ENCODE measurements at regions not wholly inside any gene's neighbourhood (a gene's known extent, or its start where the extent isn't known, plus 50 kb on each side); places are given as distances from the start of the nearest gene placed in this dataset.

- no peaks in the 10 kb centered on the region for H3K36me3 ChIP-seq (ENCODE audit: insufficient read depth, low read length)
- H3K27me3 ChIP-seq (ENCODE audit: insufficient read depth, low read length, poor library complexity, severe bottlenecking) = no peaks in the 10 kb centered on the region
- no peaks in the 10 kb centered on the region for H3K9me2 ChIP-seq (replicated peaks; ENCODE audit: low read depth, low read length)
- no peak overlapping the region for H3K4me2 ChIP-seq (ENCODE audit: low read depth, low read length, poor library complexity, severe bottlenecking)
- no peaks in the 10 kb centered on the region for H3K9me3 ChIP-seq (ENCODE audit: insufficient read depth, low read depth, low read length)
- H2AFZ ChIP-seq (ENCODE audit: low read length) = no peak overlapping the region
- no peaks in the 10 kb centered on the region for H4K20me1 ChIP-seq (ENCODE audit: insufficient read depth, low read length, poor library complexity, severe bottlenecking)
- no peak for TF ChIP-seq EZH2phosphoT487 (IDR thresholded peaks at IDR 0.05; ENCODE audit: borderline replicate concordance)
- H3K4me3 ChIP-seq (ENCODE audit: low read length, poor library complexity, severe bottlenecking) = no peak overlapping the region
- H3K9ac ChIP-seq (ENCODE audit: low read depth, low read length, poor library complexity, severe bottlenecking) = no peak overlapping the region
- no peaks in the 10 kb centered on the region for H3F3A ChIP-seq (ENCODE audit: low read depth)
- no peaks in the 10 kb centered on the region for H3K4me1 ChIP-seq (ENCODE audit: insufficient read depth, low read length, poor library complexity, severe bottlenecking)
- H3K79me2 ChIP-seq (ENCODE audit: insufficient read depth, low read length) = no peaks in the 10 kb centered on the region
Observed at GRCh38 chr2:139905624-139906023, 1125.4 kb upstream of the NXPH2 start.

DNA sequence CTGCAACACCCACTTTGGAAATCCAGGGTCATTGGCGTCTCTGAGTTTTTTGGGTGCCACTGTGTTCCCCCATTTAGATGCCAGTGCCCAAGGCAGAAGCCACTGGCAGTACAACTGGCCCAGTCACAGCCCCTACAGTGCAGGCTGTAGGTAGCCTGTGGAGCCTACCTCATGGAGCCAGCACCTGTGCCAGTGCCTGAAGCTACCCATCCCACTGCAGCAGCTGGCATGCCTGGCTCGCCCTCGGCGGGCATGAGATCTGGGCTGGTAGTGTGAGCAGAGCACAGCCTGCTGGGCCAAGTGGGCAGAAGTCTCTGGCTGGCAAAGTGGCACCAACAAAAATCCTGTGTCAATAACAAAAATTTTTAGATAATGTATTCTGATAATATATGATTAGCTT is 1111.4 kb upstream of the NXPH2 start:
- H3K9me3 ChIP-seq (ENCODE audit: insufficient read depth, low read depth, low read length) = no peaks in the 10 kb centered on the region
- no peak overlapping the region for H3K4me2 ChIP-seq (ENCODE audit: low read depth, low read length, poor library complexity, severe bottlenecking)
- no peaks in the 10 kb centered on the region for H4K20me1 ChIP-seq (ENCODE audit: insufficient read depth, low read length, poor library complexity, severe bottlenecking)
- no peaks in the 10 kb centered on the region for H3K27me3 ChIP-seq (ENCODE audit: insufficient read depth, low read length, poor library complexity, severe bottlenecking)
- no peak for TF ChIP-seq EZH2phosphoT487 (IDR thresholded peaks at IDR 0.05; ENCODE audit: borderline replicate concordance)
- TF ChIP-seq, protein P1, sequence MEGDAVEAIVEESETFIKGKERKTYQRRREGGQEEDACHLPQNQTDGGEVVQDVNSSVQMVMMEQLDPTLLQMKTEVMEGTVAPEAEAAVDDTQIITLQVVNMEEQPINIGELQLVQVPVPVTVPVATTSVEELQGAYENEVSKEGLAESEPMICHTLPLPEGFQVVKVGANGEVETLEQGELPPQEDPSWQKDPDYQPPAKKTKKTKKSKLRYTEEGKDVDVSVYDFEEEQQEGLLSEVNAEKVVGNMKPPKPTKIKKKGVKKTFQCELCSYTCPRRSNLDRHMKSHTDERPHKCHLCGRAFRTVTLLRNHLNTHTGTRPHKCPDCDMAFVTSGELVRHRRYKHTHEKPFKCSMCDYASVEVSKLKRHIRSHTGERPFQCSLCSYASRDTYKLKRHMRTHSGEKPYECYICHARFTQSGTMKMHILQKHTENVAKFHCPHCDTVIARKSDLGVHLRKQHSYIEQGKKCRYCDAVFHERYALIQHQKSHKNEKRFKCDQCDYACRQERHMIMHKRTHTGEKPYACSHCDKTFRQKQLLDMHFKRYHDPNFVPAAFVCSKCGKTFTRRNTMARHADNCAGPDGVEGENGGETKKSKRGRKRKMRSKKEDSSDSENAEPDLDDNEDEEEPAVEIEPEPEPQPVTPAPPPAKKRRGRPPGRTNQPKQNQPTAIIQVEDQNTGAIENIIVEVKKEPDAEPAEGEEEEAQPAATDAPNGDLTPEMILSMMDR (conservative IDR thresholded peaks at IDR 0.05; ENCODE audit: low read length) = no peak
- no peaks in the 10 kb centered on the region for H3K9me2 ChIP-seq (replicated peaks; ENCODE audit: low read depth, low read length)
- H3K9ac ChIP-seq (ENCODE audit: low read depth, low read length, poor library complexity, severe bottlenecking) = no peak overlapping the region
- H3F3A ChIP-seq (ENCODE audit: low read depth) = no peaks in the 10 kb centered on the region
- no peaks in the 10 kb centered on the region for H3K79me2 ChIP-seq (ENCODE audit: insufficient read depth, low read length)
- H3K36me3 ChIP-seq (ENCODE audit: insufficient read depth, low read length) = no peaks in the 10 kb centered on the region
- no peaks in the 10 kb centered on the region for H3K4me1 ChIP-seq (ENCODE audit: insufficient read depth, low read length, poor library complexity, severe bottlenecking)
- no peak overlapping the region for H2AFZ ChIP-seq (ENCODE audit: low read length)
- H3K4me3 ChIP-seq (ENCODE audit: low read length, poor library complexity, severe bottlenecking) = no peak overlapping the region

GRCh38 chr2:139885921-139886498 is 1105.8 kb upstream of the NXPH2 start:
- Histone ChIP-seq H3K9ac (ENCODE audit: low read depth, low read length, poor library complexity, severe bottlenecking) (no peak overlapping the region), H3K4me3 (ENCODE audit: low read length, poor library complexity, severe bottlenecking) (no peak overlapping the region), H2AFZ (ENCODE audit: low read length) (no peak overlapping the region), H4K20me1 (ENCODE audit: insufficient read depth, low read length, poor library complexity, severe bottlenecking) (no peaks in the 10 kb centered on the region), H3K27me3 (ENCODE audit: insufficient read depth, low read length, poor library complexity, severe bottlenecking) (no peaks in the 10 kb centered on the region), H3K9me2 (replicated peaks; ENCODE audit: low read depth, low read length) (no peaks in the 10 kb centered on the region), H3K79me2 (ENCODE audit: insufficient read depth, low read length) (no peaks in the 10 kb centered on the region), H3F3A (ENCODE audit: low read depth) (no peaks in the 10 kb centered on the region), H3K36me3 (ENCODE audit: insufficient read depth, low read length) (no peaks in the 10 kb centered on the region), H3K9me3 (ENCODE audit: insufficient read depth, low read depth, low read length) (no peaks in the 10 kb centered on the region), H3K4me1 (ENCODE audit: insufficient read depth, low read length, poor library complexity, severe bottlenecking) (no peaks in the 10 kb centered on the region), H3K4me2 (ENCODE audit: low read depth, low read length, poor library complexity, severe bottlenecking) (no peak overlapping the region)
- TF ChIP-seq EZH2phosphoT487 (IDR thresholded peaks at IDR 0.05; ENCODE audit: borderline replicate concordance) = no peak
- TF ChIP-seq, protein P1 (conservative IDR thresholded peaks at IDR 0.05; ENCODE audit: low read length) = no peak

DNA sequence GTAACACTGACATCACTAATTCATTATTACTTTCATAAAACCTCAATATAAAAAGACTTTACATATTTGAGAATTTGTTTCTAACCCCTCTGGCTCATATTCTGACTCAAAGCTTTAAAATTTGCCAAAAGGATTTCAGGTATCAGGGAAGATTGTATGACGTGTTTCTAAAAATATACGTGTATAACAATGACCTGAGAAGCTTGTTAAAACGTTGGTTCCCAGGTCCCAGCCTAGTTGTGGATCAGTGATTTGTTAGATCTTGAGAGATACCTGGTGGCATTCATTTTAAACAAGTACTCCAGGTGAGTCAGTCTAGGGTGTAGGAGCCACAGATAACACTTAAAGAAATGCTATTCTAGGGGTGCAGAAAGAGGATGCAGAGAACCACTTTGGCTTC is 1096.8 kb upstream of the NXPH2 start:
- Histone ChIP-seq H3K9ac (ENCODE audit: low read depth, low read length, poor library complexity, severe bottlenecking) (no peak overlapping the region), H3K4me2 (ENCODE audit: low read depth, low read length, poor library complexity, severe bottlenecking) (no peak overlapping the region), H3K9me2 (replicated peaks; ENCODE audit: low read depth, low read length) (no peaks in the 10 kb centered on the region), H3K4me1 (ENCODE audit: insufficient read depth, low read length, poor library complexity, severe bottlenecking) (no peaks in the 10 kb centered on the region), H3K9me3 (ENCODE audit: insufficient read depth, low read depth, low read length) (no peaks in the 10 kb centered on the region), H3K79me2 (ENCODE audit: insufficient read depth, low read length) (no peaks in the 10 kb centered on the region), H3K36me3 (ENCODE audit: insufficient read depth, low read length) (no peaks in the 10 kb centered on the region), H2AFZ (ENCODE audit: low read length) (no peak overlapping the region), H3K27me3 (ENCODE audit: insufficient read depth, low read length, poor library complexity, severe bottlenecking) (no peaks in the 10 kb centered on the region), H3F3A (ENCODE audit: low read depth) (no peaks in the 10 kb centered on the region), H3K4me3 (ENCODE audit: low read length, poor library complexity, severe bottlenecking) (no peak overlapping the region), H4K20me1 (ENCODE audit: insufficient read depth, low read length, poor library complexity, severe bottlenecking) (no peaks in the 10 kb centered on the region)
- TF ChIP-seq EZH2phosphoT487 (IDR thresholded peaks at IDR 0.05; ENCODE audit: borderline replicate concordance) = no peak
- TF ChIP-seq, protein P1 (conservative IDR thresholded peaks at IDR 0.05; ENCODE audit: low read length) = no peak
